Fibroblast of the aortic adventitia (primary cell): ENCODE measurements at regions not wholly inside any gene's neighbourhood (a gene's known extent, or its start where the extent isn't known, plus 50 kb on each side); places are given as distances from the start of the nearest gene placed in this dataset.
"Not testable (repeated sequence)": the region's sequence is repeated elsewhere in the genome, so short reads cannot be mapped to it uniquely, and the experiment has no call there.

Source experiments
- DNase-seq: peaks from one replicate; pipeline ENCODE4 v3.0.0-alpha.2; 2010; ENCODE audit warnings: low read depth
- H3K4me3 ChIP-seq: 2 replicates; pipeline ENCODE4 v1.5.1; 2011; ENCODE audit warnings: low read depth, mild to moderate bottlenecking, control low read depth, low read length, moderate library complexity
- CTCF ChIP-seq: IDR thresholded peaks from 2 replicates; pipeline ENCODE4 v1.5.1; 2011; ENCODE audit warnings: mild to moderate bottlenecking, low read length, control low read depth, inconsistent platforms; ENCODE audit not compliant: insufficient read depth

GRCh38 chr12:124129132-124129531, 156.1 kb downstream of the ZNF664 start:
- DNase-seq: no peak
- H3K4me3 ChIP-seq: no peak overlapping the region
- TF ChIP-seq CTCF: no peak

GRCh38 chr12:124130691-124131591, 157.9 kb downstream of the ZNF664 start:
- no peak for DNase-seq
- no peak overlapping the region for H3K4me3 ChIP-seq
- no peak for TF ChIP-seq CTCF

GRCh38 chr12:124131659-124132058, 158.6 kb downstream of the ZNF664 start:
- DNase-seq: no peak
- no peak overlapping the region for H3K4me3 ChIP-seq
- no peak for TF ChIP-seq CTCF

- no peak overlapping the region for H3K4me3 ChIP-seq
- no peak for DNase-seq
- no peak for TF ChIP-seq CTCF
Observed at GRCh38 chr12:124132530-124132929, 159.5 kb downstream of the ZNF664 start.

GRCh38 chr12:124136796-124137195, 158.1 kb upstream of the RFLNA start:
- TF ChIP-seq CTCF: no peak
- H3K4me3 ChIP-seq: no peak overlapping the region
- no peak for DNase-seq

GRCh38 chr12:124140944-124141486, 153.9 kb upstream of the RFLNA start:
- H3K4me3 ChIP-seq: no peak overlapping the region
- TF ChIP-seq CTCF: no peak
- no peak for DNase-seq

- not testable (repeated sequence) for DNase-seq, H3K4me3 ChIP-seq
Observed at GRCh38 chr12:124141611-124142010, 153.3 kb upstream of the RFLNA start.
